Smooth muscle cell (in vitro differentiated cells): ENCODE measurements at regions not wholly inside any gene's neighbourhood (a gene's known extent, or its start where the extent isn't known, plus 50 kb on each side); places are given as distances from the start of the nearest gene placed in this dataset.
"Not testable (repeated sequence)": the region's sequence is repeated elsewhere in the genome, so short reads cannot be mapped to it uniquely, and the experiment has no call there.

Experiments
- DNase-seq: peaks from one replicate; lab custom pipeline; 2025; ENCODE audit not compliant: unreplicated experiment; lab: John Stamatoyannopoulos, UW
- H2AFZ ChIP-seq: fragments of 200-600 bp; sonication (generic); 2 replicates; pipeline ENCODE4 v1.6.0; 2016; ENCODE audit warnings: antibody characterized with exemption, low read depth, mild to moderate bottlenecking
- H3F3A ChIP-seq: fragments of 200-600 bp; sonication (generic); 2 replicates; pipeline ENCODE4 v1.6.0; 2017; ENCODE audit warnings: antibody characterized with exemption, low read depth
- H3K27ac ChIP-seq: fragments of 200-600 bp; sonication (generic); 2 replicates; pipeline ENCODE4 v1.5.1; 2016; ENCODE audit warnings: low read depth, mild to moderate bottlenecking
- H3K27me3 ChIP-seq: fragments of 200-600 bp; sonication (generic); 2 replicates; pipeline ENCODE4 v1.6.1; 2016; ENCODE audit warnings: low read depth, mild to moderate bottlenecking
- H3K36me3 ChIP-seq: fragments of 200-600 bp; sonication (generic); 2 replicates; pipeline ENCODE4 v1.5.1; 2016; ENCODE audit warnings: low read depth
- H3K4me1 ChIP-seq: fragments of 200-600 bp; sonication (generic); 2 replicates; pipeline ENCODE4 v1.5.1; 2016; ENCODE audit warnings: low read depth
- H3K4me2 ChIP-seq: fragments of 200-600 bp; sonication (generic); 2 replicates; pipeline ENCODE4 v1.6.0; 2016; ENCODE audit warnings: mild to moderate bottlenecking
- H3K4me3 ChIP-seq: fragments of 200-600 bp; sonication (generic); 2 replicates; pipeline ENCODE4 v1.5.1; 2016; ENCODE audit warnings: mild to moderate bottlenecking
- H3K79me2 ChIP-seq: fragments of 200-600 bp; sonication (generic); 2 replicates; pipeline ENCODE4 v1.6.0; 2016; ENCODE audit warnings: low read depth, mild to moderate bottlenecking
- H3K9ac ChIP-seq: fragments of 200-600 bp; sonication (generic); 2 replicates; pipeline ENCODE4 v1.6.0; 2016; ENCODE audit warnings: low read depth
- H3K9me3 ChIP-seq: fragments of 200-600 bp; sonication (generic); replicated peaks from 2 replicates; pipeline ENCODE4 v1.5.1; 2016; ENCODE audit warnings: low read depth
- H4K20me1 ChIP-seq: fragments of 200-600 bp; sonication (generic); 2 replicates; pipeline ENCODE4 v1.6.0; 2016; ENCODE audit warnings: low read depth
- WGBS: methylation state at CpG from one replicate; pipeline ENCODE4 v1.1.7; 2016; ENCODE audit warnings: low lambda C conversion rate; 5-methylcytosine and 5-hydroxymethylcytosine counted together
- TF ChIP-seq, protein P1 (sequence below): fragments of 200-600 bp; sonication (generic); IDR thresholded peaks from 2 replicates; pipeline ENCODE4 v1.5.1; 2017; ENCODE audit warnings: borderline replicate concordance, mild to moderate bottlenecking, antibody characterized with exemption; ENCODE audit not compliant: insufficient read depth, poor library complexity, severe bottlenecking

DNA sequence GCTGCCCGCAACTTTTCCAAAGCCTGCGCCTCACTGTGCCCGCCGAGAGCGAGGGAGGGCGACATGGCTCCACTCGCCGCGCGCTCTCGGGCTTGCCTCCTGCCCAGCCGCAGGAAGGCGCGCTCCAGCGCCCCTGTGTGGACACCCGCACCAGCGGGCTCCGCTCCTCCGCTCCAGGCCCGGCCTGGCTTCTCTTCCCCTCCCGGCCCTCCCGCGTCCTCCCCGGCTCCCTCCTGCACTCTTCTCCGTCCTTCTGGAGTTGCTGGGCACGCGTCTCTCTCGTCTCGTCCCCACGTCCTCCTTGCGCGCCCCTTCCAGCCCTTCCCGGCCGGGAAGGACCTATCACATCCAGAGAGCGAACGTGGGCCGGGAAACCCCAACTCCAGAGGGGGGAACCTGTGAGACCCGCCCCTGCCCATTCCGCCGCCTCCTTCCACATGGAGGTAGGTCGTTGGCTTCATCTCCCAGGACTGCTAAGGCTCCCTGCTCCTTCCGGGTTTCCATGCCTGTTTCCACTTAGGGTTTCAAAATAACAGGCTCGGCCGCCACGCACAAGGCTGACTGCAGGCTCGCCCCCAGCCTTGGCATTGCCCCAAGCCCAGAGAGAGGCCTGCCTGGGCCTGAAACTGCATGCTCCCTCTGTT lies 175.4 kb downstream of the ATP6V0E2 start:
- not testable (repeated sequence) for DNase-seq
- 24% methylated on average over 18 of the region's 46 CpGs for whole genome bisulfite sequencing

DNA sequence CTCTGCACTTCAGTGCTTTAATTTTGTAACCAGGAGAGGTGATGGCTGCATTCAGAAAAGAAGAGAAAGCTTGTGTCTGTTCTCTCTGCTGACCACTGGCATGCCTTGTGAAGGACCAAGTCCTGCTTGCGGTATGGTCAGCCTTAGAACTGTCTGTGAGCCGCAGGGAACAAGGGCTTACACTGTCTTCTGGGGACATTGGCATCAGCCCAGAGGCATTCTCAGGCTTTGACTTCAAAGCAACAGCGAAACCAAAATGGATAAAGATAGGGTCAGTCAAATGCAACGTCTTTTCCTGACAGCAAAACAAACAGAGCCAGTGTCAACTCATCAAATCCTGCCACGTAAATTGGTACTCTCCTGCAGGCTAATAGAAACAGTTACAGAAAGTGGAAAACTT lies 179.6 kb downstream of the ATP6V0E2 start:
- not testable (repeated sequence) for H3K9me3 ChIP-seq, H2AFZ ChIP-seq, H3K27ac ChIP-seq, H3K4me1 ChIP-seq, H4K20me1 ChIP-seq, H3K9ac ChIP-seq, H3F3A ChIP-seq, DNase-seq, H3K4me3 ChIP-seq, H3K79me2 ChIP-seq, H3K4me2 ChIP-seq, H3K36me3 ChIP-seq
- H3K27me3 ChIP-seq: peaks cover 32% of the 10 kb centered on the region
- 77% methylated on average over 5 of the region's 5 CpGs for WGBS

More for the DNA sequence above, 175.4 kb downstream of the ATP6V0E2 start:
- TF ChIP-seq, protein P1, sequence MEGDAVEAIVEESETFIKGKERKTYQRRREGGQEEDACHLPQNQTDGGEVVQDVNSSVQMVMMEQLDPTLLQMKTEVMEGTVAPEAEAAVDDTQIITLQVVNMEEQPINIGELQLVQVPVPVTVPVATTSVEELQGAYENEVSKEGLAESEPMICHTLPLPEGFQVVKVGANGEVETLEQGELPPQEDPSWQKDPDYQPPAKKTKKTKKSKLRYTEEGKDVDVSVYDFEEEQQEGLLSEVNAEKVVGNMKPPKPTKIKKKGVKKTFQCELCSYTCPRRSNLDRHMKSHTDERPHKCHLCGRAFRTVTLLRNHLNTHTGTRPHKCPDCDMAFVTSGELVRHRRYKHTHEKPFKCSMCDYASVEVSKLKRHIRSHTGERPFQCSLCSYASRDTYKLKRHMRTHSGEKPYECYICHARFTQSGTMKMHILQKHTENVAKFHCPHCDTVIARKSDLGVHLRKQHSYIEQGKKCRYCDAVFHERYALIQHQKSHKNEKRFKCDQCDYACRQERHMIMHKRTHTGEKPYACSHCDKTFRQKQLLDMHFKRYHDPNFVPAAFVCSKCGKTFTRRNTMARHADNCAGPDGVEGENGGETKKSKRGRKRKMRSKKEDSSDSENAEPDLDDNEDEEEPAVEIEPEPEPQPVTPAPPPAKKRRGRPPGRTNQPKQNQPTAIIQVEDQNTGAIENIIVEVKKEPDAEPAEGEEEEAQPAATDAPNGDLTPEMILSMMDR: peak; percentile 11
- H3K9ac ChIP-seq, H3K27ac ChIP-seq, H3K9me3 ChIP-seq, H3K4me1 ChIP-seq, H3K36me3 ChIP-seq, H3F3A ChIP-seq, H4K20me1 ChIP-seq, H3K79me2 ChIP-seq: not testable (repeated sequence)
- Histone ChIP-seq H3K4me3 (peak overlapping the region; percentile 44), H3K27me3 (peaks cover 34% of the 10 kb centered on the region), H3K4me2 (peak overlapping the region; percentile 84), H2AFZ (peak overlapping the region; percentile 43)

- not testable (repeated sequence) for H3K9ac ChIP-seq, H3K36me3 ChIP-seq, H3K4me2 ChIP-seq, H4K20me1 ChIP-seq, H3K4me3 ChIP-seq, H3K4me1 ChIP-seq, H3F3A ChIP-seq, DNase-seq, H2AFZ ChIP-seq, H3K9me3 ChIP-seq, H3K79me2 ChIP-seq, H3K27ac ChIP-seq
- H3K27me3 ChIP-seq: peaks cover 31% of the 10 kb centered on the region
- WGBS: 74% methylated on average over 3 of the region's 3 CpGs
Measured at GRCh38 chr7:150054242-150054641, 180.5 kb downstream of the ATP6V0E2 start.

DNA sequence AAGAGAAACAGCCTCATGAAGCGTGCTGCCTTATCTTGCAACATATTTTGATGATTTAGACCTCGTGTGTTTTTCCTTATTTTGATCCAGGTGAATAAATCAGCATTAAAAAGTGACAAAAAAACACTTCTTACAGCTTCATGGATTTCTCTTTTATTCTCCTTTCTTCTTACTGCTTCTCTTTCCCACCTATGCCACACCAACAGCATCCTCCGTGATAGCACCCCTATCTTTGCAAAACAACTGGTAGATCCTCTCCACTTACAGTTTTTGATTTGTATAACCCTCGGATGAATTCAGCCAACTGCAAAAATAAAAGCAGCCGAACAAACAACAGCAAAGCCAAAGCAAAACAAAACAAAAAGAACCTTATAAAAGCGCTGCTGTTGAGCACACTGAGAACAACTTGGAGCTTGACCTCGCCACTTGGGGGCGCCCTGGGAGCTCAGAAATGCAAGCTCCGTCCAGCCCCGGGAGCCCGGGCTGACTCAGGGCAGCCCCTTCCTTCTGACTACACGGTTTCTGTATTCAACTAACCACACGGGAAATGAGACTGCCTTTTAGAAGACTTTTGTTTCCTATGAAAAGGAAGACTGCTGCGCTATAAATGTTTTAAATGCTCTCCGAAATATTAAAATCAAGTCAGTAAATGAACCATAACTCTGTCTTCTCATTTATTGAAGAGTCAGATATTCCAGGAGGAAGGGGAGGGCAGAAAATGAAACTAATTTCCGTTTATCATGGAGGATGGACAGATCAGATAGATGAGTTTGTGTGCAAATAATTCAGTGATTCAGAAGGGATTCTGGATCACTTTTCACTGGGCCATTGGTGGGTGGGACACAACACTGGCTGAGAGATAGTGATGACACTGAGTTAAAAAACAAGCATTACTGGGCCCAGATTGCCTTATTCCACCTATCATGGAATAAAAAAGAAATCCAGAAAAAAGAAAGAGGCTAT lies 186.8 kb downstream of the ATP6V0E2 start:
- not testable (repeated sequence) for H3K9me3 ChIP-seq, H3K79me2 ChIP-seq, H3F3A ChIP-seq, H3K4me2 ChIP-seq, H3K9ac ChIP-seq, H3K4me3 ChIP-seq, H3K27ac ChIP-seq, H4K20me1 ChIP-seq, H2AFZ ChIP-seq, H3K36me3 ChIP-seq, H3K4me1 ChIP-seq, DNase-seq
- peaks cover 11% of the 10 kb centered on the region for H3K27me3 ChIP-seq
- TF ChIP-seq, protein P1: peak; percentile 42
- 18% methylated on average over 13 of the region's 16 CpGs for WGBS

DNA sequence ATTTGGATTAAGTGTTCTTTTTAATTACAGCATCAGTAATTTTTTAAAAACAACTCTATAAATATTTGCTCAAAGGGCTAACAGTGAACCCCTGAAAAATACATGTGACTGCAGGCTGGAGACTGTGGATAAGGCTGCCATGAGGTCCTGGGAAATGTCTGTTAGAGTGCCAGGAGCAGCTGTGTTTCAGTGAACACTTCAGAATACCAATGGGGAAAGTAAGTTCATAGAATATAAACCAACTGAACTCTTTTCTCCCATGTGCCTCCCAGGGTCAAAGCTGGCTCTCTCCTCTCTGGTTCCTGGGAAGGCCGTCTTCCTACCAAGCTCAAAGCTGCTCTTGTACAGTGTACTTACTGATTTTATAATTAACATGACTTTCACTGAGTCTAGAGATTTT lies 189.4 kb downstream of the ATP6V0E2 start:
- H4K20me1 ChIP-seq, H3K4me3 ChIP-seq, H3K4me1 ChIP-seq, H3K36me3 ChIP-seq, DNase-seq, H3K9me3 ChIP-seq, H3K79me2 ChIP-seq, H3K27me3 ChIP-seq, H3F3A ChIP-seq, H3K9ac ChIP-seq, H3K27ac ChIP-seq, H2AFZ ChIP-seq, H3K4me2 ChIP-seq: not testable (repeated sequence)
- WGBS: 95% methylated on average over 1 of the region's 1 CpG

DNA sequence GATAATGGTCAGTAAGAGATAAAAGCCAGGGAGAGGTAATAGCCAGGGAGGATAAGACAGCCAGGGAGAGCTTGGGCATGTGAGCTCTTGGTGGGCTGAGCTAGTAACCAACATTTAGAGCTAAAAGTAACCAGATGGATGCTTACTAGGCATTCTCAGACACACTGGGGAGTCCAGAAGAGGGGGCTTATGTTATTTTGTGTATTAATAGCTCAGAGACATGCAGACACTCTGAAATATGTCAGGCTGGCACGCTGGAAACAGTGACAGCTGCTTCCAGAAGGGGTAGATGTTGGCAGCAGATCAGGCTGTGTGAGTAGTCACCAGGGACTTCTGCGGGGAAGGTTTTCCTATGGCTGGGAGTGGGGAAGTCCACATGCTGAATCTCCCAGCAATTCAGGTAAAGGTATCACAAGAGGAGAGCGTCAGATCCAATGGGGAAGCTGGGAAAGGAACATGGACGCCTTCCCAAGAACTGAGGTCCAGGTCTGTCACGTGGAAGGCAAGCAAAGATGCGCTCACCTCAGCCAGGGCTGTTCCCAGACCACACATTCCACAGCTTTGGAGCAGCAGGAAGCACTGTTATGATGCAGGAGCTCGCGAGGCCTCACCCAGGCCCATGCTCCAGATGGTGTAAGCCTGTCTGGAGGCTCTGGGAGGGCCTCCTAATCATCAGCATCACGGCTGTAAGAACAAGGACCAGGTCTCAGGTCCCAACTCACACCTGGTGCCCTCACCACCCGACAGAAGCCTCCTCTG lies 196.0 kb downstream of the ATP6V0E2 start:
- not testable (repeated sequence) for H2AFZ ChIP-seq
- WGBS: 75% methylated on average over 10 of the region's 10 CpGs

More for the DNA sequence above, 196.0 kb downstream of the ATP6V0E2 start:
- DNase-seq, H3K9ac ChIP-seq, H3K27ac ChIP-seq, H3K27me3 ChIP-seq, H3K4me3 ChIP-seq, H3K9me3 ChIP-seq, H3K4me2 ChIP-seq, H3F3A ChIP-seq, H3K79me2 ChIP-seq, H3K36me3 ChIP-seq, H4K20me1 ChIP-seq, H3K4me1 ChIP-seq: not testable (repeated sequence)
